WTC11 (cell line): ENCODE measurements at regions not wholly inside any gene's neighbourhood (a gene's known extent, or its start where the extent isn't known, plus 50 kb on each side); places are given as distances from the start of the nearest gene placed in this dataset.

Source experiments
- ATAC-seq: fragments of 200-7000 bp; cut with Tn5 transposase; 2 replicates; pipeline ENCODE4 v1.10.0; 2021; ENCODE audit warnings: mild to moderate bottlenecking, moderate library complexity
- CTCF ChIA-PET: fragments of 300-600 bp; sonication (Branson Sonifier 250); formaldehyde crosslinking; loops from one replicate; lab custom pipeline; 2021; ENCODE audit warnings: antibody characterized with exemption; lab: Charles Lee
- POLR2A ChIA-PET: fragments of 350-600 bp; sonication (Branson Sonifier 250); formaldehyde crosslinking; loops from one replicate; lab custom pipeline; 2021; ENCODE audit warnings: antibody characterized with exemption; lab: Charles Lee
- DNase-seq: peaks from one replicate; pipeline ENCODE4 v3.0.0; 2021; ENCODE audit warnings: low spot score
- H3K27ac Mint-ChIP-seq: 2 replicates; pipeline ENCODE4 v1.8.0; 2021; ENCODE audit warnings: mixed read lengths
- H3K27me3 Mint-ChIP-seq: 2 replicates; pipeline ENCODE4 v1.8.0; 2021; ENCODE audit warnings: low read depth, mild to moderate bottlenecking, moderate library complexity, mixed read lengths
- H3K36me3 Mint-ChIP-seq: 2 replicates; pipeline ENCODE4 v1.8.0; 2021; ENCODE audit warnings: mixed read lengths
- H3K4me1 Mint-ChIP-seq: 2 replicates; pipeline ENCODE4 v1.8.0; 2022; ENCODE audit warnings: mixed read lengths
- H3K4me3 Mint-ChIP-seq: 2 replicates; pipeline ENCODE4 v1.8.0; 2021; ENCODE audit warnings: mild to moderate bottlenecking, moderate library complexity, mixed read lengths
- H3K9me3 Mint-ChIP-seq: 2 replicates; pipeline ENCODE4 v1.8.0; 2021; ENCODE audit warnings: mixed read lengths
- ESRRA ChIP-seq: sonication (generic); formaldehyde crosslinking; IDR thresholded peaks from 2 replicates; pipeline ENCODE4 v1.8.1; 2022; ENCODE audit warnings: mild to moderate bottlenecking, missing genetic modification reagents, borderline replicate concordance
- FOXJ3 ChIP-seq: sonication (generic); formaldehyde crosslinking; IDR thresholded peaks from 2 replicates; pipeline ENCODE4 v1.9.0; 2021; ENCODE audit warnings: missing genetic modification reagents, mild to moderate bottlenecking, borderline replicate concordance
- GTF2I ChIP-seq: fragments of 250-450 bp; sonication (Bioruptor Pico); conservative IDR thresholded peaks from 2 replicates; pipeline ENCODE4 v1.4.0; 2021; ENCODE audit warnings: mild to moderate bottlenecking
- HMGA2 ChIP-seq: fragments of 250-450 bp; sonication (Bioruptor Pico); IDR thresholded peaks from 2 replicates; pipeline ENCODE4 v1.4.0; 2021; ENCODE audit warnings: mild to moderate bottlenecking, moderate library complexity
- NR3C1 ChIP-seq: sonication (generic); formaldehyde crosslinking; conservative IDR thresholded peaks from 2 replicates; pipeline ENCODE4 v1.8.1; 2023; ENCODE audit warnings: low read depth, mild to moderate bottlenecking, missing genetic modification reagents
- OVOL2 ChIP-seq: fragments of 250-450 bp; sonication (Bioruptor Pico); IDR thresholded peaks from 2 replicates; pipeline ENCODE4 v1.9.0; 2021; ENCODE audit warnings: mild to moderate bottlenecking, borderline replicate concordance
- PRRX2 ChIP-seq: fragments of 250-450 bp; sonication (Bioruptor Pico); IDR thresholded peaks from 2 replicates; pipeline ENCODE4 v1.8.0; 2021; ENCODE audit warnings: mild to moderate bottlenecking
- RELA ChIP-seq: sonication (generic); formaldehyde crosslinking; IDR thresholded peaks from 2 replicates; pipeline ENCODE4 v1.8.1; 2022; ENCODE audit warnings: missing genetic modification reagents, mild to moderate bottlenecking, borderline replicate concordance
- SOX15 ChIP-seq: fragments of 250-450 bp; sonication (Bioruptor Pico); IDR thresholded peaks from 2 replicates; pipeline ENCODE4 v1.9.0; 2021; ENCODE audit warnings: mild to moderate bottlenecking
- TEAD1 ChIP-seq: sonication (generic); formaldehyde crosslinking; IDR thresholded peaks from 2 replicates; pipeline ENCODE4 v1.8.0; 2022; ENCODE audit warnings: mild to moderate bottlenecking, missing genetic modification reagents
- ZNF121 ChIP-seq: sonication (generic); formaldehyde crosslinking; IDR thresholded peaks from 2 replicates; pipeline ENCODE4 v1.8.0; 2023; ENCODE audit warnings: missing genetic modification reagents
- TF ChIP-seq, protein P1 (sequence below): fragments of 250-450 bp; sonication (Bioruptor Pico); IDR thresholded peaks from 2 replicates; pipeline ENCODE4 v1.9.0; 2021; ENCODE audit warnings: moderate library complexity, mild to moderate bottlenecking, inconsistent platforms, borderline replicate concordance
- TF ChIP-seq, protein P2 (sequence below): sonication (generic); formaldehyde crosslinking; IDR thresholded peaks from 2 replicates; pipeline ENCODE4 v1.8.1; 2022; ENCODE audit warnings: mild to moderate bottlenecking, moderate library complexity, missing genetic modification reagents
- TF ChIP-seq, protein P3 (sequence below): sonication (generic); formaldehyde crosslinking; IDR thresholded peaks from 2 replicates; pipeline ENCODE4 v1.8.1; 2023; ENCODE audit warnings: mild to moderate bottlenecking, missing genetic modification reagents
- TF ChIP-seq, protein P4 (sequence below): sonication (generic); formaldehyde crosslinking; IDR thresholded peaks from 2 replicates; pipeline ENCODE4 v1.8.0; 2022; ENCODE audit warnings: mild to moderate bottlenecking, missing genetic modification reagents
- TF ChIP-seq, protein P5 (sequence below): sonication (generic); formaldehyde crosslinking; IDR thresholded peaks from 2 replicates; pipeline ENCODE4 v1.8.0; 2023; ENCODE audit warnings: missing genetic modification reagents
- TF ChIP-seq, protein P6 (sequence below): sonication (generic); formaldehyde crosslinking; IDR thresholded peaks from 2 replicates; pipeline ENCODE4 v1.8.0; 2023; ENCODE audit warnings: missing genetic modification reagents, mild to moderate bottlenecking, borderline replicate concordance
- TF ChIP-seq, protein P7 (sequence below): fragments of 200-600 bp; IDR thresholded peaks from 2 replicates; pipeline ENCODE4 v1.8.0; 2022; ENCODE audit warnings: antibody characterized with exemption

DNA sequence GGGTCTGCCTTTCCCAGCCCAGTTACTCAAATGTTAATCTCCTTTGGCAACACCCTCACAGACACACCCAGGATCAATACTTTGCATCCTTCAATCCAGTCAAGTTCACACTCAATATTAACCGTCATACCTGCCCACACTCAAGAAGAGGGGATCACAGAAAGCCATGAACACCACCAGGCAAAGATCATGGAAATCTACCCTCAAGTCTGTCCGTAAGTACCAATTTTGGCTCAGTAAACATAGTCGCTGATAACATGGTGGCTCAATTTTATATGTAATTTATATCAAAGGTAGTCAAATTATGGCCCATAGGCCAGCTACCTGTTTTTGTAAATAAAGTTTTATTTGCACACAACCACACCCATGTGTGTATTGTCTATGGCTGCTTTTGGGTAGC is 102.3 kb upstream of the MAP2 start:
- peaks cover 21% of the 10 kb centered on the region for H3K27me3 Mint-ChIP-seq
- ATAC-seq: no peak
- ChIA-PET CTCF (interaction anchor here (1.1 to 3.4 kb wide), 3 partner anchors 13 to 914 kb away, joined by 3 to 12 read pairs (median 4); no protein-coding TSS in a partner anchor), POLR2A (interaction anchor here (0.5 kb wide), 1 partner anchor 850 kb away, joined by 3 read pairs; the partner anchor contains the start of gene KANSL1L)
- no peaks in the 10 kb centered on the region; the same call in none of the 2 replicates for H3K36me3 Mint-ChIP-seq
- 0 out of 2 replicates have a peak, but pooled peaks cover 3% of the 10 kb centered on the region for H3K9me3 Mint-ChIP-seq
- no peak overlapping the region for H3K27ac Mint-ChIP-seq
- H3K4me3 Mint-ChIP-seq: no peak overlapping the region
- DNase-seq: no peak
- TF ChIP-seq OVOL2 (CRISPR knock-in tag) (no peak), FOXJ3 (CRISPR knock-in tag) (no peak), PRRX2 (CRISPR knock-in tag) (no peak), RELA (CRISPR knock-in tag) (no peak), SOX15 (no peak), TEAD1 (CRISPR knock-in tag) (no peak), NR3C1 (CRISPR knock-in tag) (no peak), HMGA2 (CRISPR knock-in tag) (no peak), ESRRA (CRISPR knock-in tag) (no peak), GTF2I (no peak), ZNF121 (no peak)
- TF ChIP-seq, protein P1, sequence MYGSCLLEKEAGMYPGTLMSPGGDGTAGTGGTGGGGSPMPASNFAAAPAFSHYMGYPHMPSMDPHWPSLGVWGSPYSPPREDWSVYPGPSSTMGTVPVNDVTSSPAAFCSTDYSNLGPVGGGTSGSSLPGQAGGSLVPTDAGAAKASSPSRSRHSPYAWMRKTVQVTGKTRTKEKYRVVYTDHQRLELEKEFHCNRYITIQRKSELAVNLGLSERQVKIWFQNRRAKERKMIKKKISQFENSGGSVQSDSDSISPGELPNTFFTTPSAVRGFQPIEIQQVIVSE (CRISPR knock-in tag): no peak
- TF ChIP-seq, protein P2, sequence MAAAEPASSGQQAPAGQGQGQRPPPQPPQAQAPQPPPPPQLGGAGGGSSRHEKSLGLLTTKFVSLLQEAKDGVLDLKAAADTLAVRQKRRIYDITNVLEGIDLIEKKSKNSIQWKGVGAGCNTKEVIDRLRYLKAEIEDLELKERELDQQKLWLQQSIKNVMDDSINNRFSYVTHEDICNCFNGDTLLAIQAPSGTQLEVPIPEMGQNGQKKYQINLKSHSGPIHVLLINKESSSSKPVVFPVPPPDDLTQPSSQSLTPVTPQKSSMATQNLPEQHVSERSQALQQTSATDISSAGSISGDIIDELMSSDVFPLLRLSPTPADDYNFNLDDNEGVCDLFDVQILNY (CRISPR knock-in tag): no peak
- TF ChIP-seq, protein P3, sequence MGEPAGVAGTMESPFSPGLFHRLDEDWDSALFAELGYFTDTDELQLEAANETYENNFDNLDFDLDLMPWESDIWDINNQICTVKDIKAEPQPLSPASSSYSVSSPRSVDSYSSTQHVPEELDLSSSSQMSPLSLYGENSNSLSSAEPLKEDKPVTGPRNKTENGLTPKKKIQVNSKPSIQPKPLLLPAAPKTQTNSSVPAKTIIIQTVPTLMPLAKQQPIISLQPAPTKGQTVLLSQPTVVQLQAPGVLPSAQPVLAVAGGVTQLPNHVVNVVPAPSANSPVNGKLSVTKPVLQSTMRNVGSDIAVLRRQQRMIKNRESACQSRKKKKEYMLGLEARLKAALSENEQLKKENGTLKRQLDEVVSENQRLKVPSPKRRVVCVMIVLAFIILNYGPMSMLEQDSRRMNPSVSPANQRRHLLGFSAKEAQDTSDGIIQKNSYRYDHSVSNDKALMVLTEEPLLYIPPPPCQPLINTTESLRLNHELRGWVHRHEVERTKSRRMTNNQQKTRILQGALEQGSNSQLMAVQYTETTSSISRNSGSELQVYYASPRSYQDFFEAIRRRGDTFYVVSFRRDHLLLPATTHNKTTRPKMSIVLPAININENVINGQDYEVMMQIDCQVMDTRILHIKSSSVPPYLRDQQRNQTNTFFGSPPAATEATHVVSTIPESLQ (CRISPR knock-in tag): no peak
- TF ChIP-seq, protein P4, sequence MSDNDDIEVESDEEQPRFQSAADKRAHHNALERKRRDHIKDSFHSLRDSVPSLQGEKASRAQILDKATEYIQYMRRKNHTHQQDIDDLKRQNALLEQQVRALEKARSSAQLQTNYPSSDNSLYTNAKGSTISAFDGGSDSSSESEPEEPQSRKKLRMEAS: no peak
- TF ChIP-seq, protein P5, sequence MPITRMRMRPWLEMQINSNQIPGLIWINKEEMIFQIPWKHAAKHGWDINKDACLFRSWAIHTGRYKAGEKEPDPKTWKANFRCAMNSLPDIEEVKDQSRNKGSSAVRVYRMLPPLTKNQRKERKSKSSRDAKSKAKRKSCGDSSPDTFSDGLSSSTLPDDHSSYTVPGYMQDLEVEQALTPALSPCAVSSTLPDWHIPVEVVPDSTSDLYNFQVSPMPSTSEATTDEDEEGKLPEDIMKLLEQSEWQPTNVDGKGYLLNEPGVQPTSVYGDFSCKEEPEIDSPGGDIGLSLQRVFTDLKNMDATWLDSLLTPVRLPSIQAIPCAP: no peak
- TF ChIP-seq, protein P6, sequence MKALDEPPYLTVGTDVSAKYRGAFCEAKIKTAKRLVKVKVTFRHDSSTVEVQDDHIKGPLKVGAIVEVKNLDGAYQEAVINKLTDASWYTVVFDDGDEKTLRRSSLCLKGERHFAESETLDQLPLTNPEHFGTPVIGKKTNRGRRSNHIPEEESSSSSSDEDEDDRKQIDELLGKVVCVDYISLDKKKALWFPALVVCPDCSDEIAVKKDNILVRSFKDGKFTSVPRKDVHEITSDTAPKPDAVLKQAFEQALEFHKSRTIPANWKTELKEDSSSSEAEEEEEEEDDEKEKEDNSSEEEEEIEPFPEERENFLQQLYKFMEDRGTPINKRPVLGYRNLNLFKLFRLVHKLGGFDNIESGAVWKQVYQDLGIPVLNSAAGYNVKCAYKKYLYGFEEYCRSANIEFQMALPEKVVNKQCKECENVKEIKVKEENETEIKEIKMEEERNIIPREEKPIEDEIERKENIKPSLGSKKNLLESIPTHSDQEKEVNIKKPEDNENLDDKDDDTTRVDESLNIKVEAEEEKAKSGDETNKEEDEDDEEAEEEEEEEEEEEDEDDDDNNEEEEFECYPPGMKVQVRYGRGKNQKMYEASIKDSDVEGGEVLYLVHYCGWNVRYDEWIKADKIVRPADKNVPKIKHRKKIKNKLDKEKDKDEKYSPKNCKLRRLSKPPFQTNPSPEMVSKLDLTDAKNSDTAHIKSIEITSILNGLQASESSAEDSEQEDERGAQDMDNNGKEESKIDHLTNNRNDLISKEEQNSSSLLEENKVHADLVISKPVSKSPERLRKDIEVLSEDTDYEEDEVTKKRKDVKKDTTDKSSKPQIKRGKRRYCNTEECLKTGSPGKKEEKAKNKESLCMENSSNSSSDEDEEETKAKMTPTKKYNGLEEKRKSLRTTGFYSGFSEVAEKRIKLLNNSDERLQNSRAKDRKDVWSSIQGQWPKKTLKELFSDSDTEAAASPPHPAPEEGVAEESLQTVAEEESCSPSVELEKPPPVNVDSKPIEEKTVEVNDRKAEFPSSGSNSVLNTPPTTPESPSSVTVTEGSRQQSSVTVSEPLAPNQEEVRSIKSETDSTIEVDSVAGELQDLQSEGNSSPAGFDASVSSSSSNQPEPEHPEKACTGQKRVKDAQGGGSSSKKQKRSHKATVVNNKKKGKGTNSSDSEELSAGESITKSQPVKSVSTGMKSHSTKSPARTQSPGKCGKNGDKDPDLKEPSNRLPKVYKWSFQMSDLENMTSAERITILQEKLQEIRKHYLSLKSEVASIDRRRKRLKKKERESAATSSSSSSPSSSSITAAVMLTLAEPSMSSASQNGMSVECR (CRISPR knock-in tag): no peak
- TF ChIP-seq, protein P7, sequence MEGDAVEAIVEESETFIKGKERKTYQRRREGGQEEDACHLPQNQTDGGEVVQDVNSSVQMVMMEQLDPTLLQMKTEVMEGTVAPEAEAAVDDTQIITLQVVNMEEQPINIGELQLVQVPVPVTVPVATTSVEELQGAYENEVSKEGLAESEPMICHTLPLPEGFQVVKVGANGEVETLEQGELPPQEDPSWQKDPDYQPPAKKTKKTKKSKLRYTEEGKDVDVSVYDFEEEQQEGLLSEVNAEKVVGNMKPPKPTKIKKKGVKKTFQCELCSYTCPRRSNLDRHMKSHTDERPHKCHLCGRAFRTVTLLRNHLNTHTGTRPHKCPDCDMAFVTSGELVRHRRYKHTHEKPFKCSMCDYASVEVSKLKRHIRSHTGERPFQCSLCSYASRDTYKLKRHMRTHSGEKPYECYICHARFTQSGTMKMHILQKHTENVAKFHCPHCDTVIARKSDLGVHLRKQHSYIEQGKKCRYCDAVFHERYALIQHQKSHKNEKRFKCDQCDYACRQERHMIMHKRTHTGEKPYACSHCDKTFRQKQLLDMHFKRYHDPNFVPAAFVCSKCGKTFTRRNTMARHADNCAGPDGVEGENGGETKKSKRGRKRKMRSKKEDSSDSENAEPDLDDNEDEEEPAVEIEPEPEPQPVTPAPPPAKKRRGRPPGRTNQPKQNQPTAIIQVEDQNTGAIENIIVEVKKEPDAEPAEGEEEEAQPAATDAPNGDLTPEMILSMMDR: no peak
- peaks cover 22% of the 10 kb centered on the region for H3K4me1 Mint-ChIP-seq
